DND-41 (cell line): ENCODE measurements at regions not wholly inside any gene's neighbourhood (a gene's known extent, or its start where the extent isn't known, plus 50 kb on each side); places are given as distances from the start of the nearest gene placed in this dataset.

Experiments
- EZH2 ChIP-seq: IDR thresholded peaks from 3 replicates; pipeline ENCODE4 v1.6.1; 2012; ENCODE audit warnings: borderline replicate concordance, low read depth, mild to moderate bottlenecking, moderate library complexity, low read length, inconsistent platforms; ENCODE audit not compliant: severe bottlenecking
- TF ChIP-seq, protein P1 (sequence below): IDR thresholded peaks from 2 replicates; pipeline ENCODE4 v1.5.1; 2012; ENCODE audit warnings: borderline replicate concordance, low read length, moderate library complexity, mild to moderate bottlenecking; ENCODE audit not compliant: poor library complexity, severe bottlenecking; ENCODE audit errors: extremely low read depth

DNA sequence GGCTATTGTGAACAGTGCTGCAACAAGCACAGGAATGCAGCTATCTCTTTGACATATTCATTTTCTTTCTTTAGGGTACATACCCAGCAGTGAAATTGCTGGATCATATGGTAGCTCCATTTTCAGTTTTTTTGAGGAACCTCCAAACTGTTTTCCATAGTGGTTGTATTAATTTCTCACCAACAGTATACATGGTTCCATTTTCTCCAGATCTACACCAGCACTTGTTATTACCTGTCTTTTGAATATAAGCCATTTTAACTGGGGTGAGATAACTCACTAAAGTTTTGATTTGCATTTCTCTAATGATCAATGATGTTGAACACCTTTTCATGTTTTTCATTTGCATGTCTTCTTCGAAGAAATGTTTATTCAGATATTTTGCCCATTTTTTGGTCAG, 241.1 kb upstream of the AGTR2 start:
- TF ChIP-seq, protein P1, sequence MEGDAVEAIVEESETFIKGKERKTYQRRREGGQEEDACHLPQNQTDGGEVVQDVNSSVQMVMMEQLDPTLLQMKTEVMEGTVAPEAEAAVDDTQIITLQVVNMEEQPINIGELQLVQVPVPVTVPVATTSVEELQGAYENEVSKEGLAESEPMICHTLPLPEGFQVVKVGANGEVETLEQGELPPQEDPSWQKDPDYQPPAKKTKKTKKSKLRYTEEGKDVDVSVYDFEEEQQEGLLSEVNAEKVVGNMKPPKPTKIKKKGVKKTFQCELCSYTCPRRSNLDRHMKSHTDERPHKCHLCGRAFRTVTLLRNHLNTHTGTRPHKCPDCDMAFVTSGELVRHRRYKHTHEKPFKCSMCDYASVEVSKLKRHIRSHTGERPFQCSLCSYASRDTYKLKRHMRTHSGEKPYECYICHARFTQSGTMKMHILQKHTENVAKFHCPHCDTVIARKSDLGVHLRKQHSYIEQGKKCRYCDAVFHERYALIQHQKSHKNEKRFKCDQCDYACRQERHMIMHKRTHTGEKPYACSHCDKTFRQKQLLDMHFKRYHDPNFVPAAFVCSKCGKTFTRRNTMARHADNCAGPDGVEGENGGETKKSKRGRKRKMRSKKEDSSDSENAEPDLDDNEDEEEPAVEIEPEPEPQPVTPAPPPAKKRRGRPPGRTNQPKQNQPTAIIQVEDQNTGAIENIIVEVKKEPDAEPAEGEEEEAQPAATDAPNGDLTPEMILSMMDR, result no peak
- TF ChIP-seq EZH2, result no peak
